IMR-90 (cell line): ENCODE measurements at regions not wholly inside any gene's neighbourhood (a gene's known extent, or its start where the extent isn't known, plus 50 kb on each side); places are given as distances from the start of the nearest gene placed in this dataset.

Experiments
- ATAC-seq: fragments of 200-7000 bp; cut with Tn5 transposase; 2 replicates; pipeline ENCODE4 v1.9.1; 2020; ENCODE audit warnings: low read depth, mild to moderate bottlenecking, moderate library complexity
- BruUV-seq: library from RNA; stranded (reverse); fragments of 400-500 nt; replicated peaks from 2 replicates; lab custom pipeline; 2021; lab: Mats Ljungman, UMichigan
- CTCF ChIA-PET: fragments of 300-600 bp; formaldehyde crosslinking; extraction: SDS; loops from one replicate; lab custom pipeline; 2021; ENCODE audit warnings: antibody characterized with exemption; lab: Yijun Ruan, JAX
- POLR2A ChIA-PET: fragments of 300-600 bp; sonication (Branson Sonifier 250); formaldehyde crosslinking; loops from one replicate; lab custom pipeline; 2022; ENCODE audit warnings: antibody characterized with exemption; ENCODE audit not compliant: unreplicated experiment; lab: Charles Lee
- DNase-seq: peaks from one replicate; pipeline ENCODE4 v3.0.0; 2013
- H2AFZ ChIP-seq: replicated peaks from 2 replicates; pipeline ENCODE3; 2013; ENCODE audit warnings: low read length, mild to moderate bottlenecking; ENCODE audit not compliant: poor library complexity
- H2AK5ac ChIP-seq: 2 replicates; pipeline ENCODE4 v1.6.1; 2013; ENCODE audit warnings: low read depth, low read length, inconsistent platforms
- H2AK9ac ChIP-seq: replicated peaks from 2 replicates; pipeline ENCODE3; 2013; ENCODE audit warnings: mild to moderate bottlenecking, low read depth, low read length, moderate library complexity; ENCODE audit not compliant: poor library complexity
- H2BK120ac ChIP-seq: 2 replicates; pipeline ENCODE4 v1.6.1; 2013; ENCODE audit warnings: low read depth, low read length, inconsistent platforms
- H2BK15ac ChIP-seq: 3 replicates; pipeline ENCODE4 v1.6.1; 2013; ENCODE audit warnings: low read depth, low read length, inconsistent platforms
- H2BK20ac ChIP-seq: 2 replicates; pipeline ENCODE4 v1.6.1; 2013; ENCODE audit warnings: low read depth, mild to moderate bottlenecking, inconsistent platforms, low read length, moderate library complexity
- H2BK5ac ChIP-seq: 2 replicates; pipeline ENCODE4 v1.6.1; 2013; ENCODE audit warnings: mild to moderate bottlenecking, low read depth, low read length, inconsistent platforms; ENCODE audit not compliant: poor library complexity, severe bottlenecking
- H3K14ac ChIP-seq: replicated peaks from 2 replicates; pipeline ENCODE4 v1.6.1; 2013; ENCODE audit warnings: low read depth, low read length, inconsistent platforms
- H3K18ac ChIP-seq: 2 replicates; pipeline ENCODE4 v1.6.1; 2013; ENCODE audit warnings: low read depth, low read length, control low read depth
- H3K23ac ChIP-seq: 2 replicates; pipeline ENCODE4 v1.6.1; 2013; ENCODE audit warnings: low read depth, low read length, inconsistent platforms
- H3K27ac ChIP-seq: 2 replicates; pipeline ENCODE4 v1.5.1; 2013; ENCODE audit warnings: mild to moderate bottlenecking, control low read depth, low read length; ENCODE audit not compliant: insufficient read depth
- H3K27me3 ChIP-seq: 2 replicates; pipeline ENCODE4 v1.6.1; 2013; ENCODE audit warnings: low read length; ENCODE audit not compliant: control insufficient read depth, insufficient read depth
- H3K36me3 ChIP-seq: 2 replicates; pipeline ENCODE4 v1.6.1; 2013; ENCODE audit warnings: low read length, mixed read lengths; ENCODE audit not compliant: control insufficient read depth, insufficient read depth
- H3K4ac ChIP-seq: 2 replicates; pipeline ENCODE4 v1.6.1; 2013; ENCODE audit warnings: low read depth, low read length, inconsistent platforms
- H3K4me1 ChIP-seq: 2 replicates; pipeline ENCODE4 v1.6.1; 2013; ENCODE audit warnings: low read length, mixed read lengths; ENCODE audit not compliant: control insufficient read depth, insufficient read depth
- H3K4me2 ChIP-seq: 2 replicates; pipeline ENCODE4 v1.6.1; 2013; ENCODE audit warnings: low read depth, mild to moderate bottlenecking, control low read depth, low read length, moderate library complexity
- H3K4me3 ChIP-seq: 2 replicates; pipeline ENCODE4 v1.5.1; 2013; ENCODE audit warnings: low read depth, mild to moderate bottlenecking, control low read depth, low read length, moderate library complexity; ENCODE audit not compliant: insufficient read depth
- H3K56ac ChIP-seq: 2 replicates; pipeline ENCODE4 v1.6.1; 2013; ENCODE audit warnings: low read length, inconsistent platforms; ENCODE audit not compliant: insufficient read depth; ENCODE audit errors: extremely low read depth
- H3K79me1 ChIP-seq, 2 experiments: 2 replicates each; pipeline ENCODE4 v1.6.1; 2013; ENCODE audit warnings: low read length in 2 of 2, inconsistent platforms in 1 of 2, low read depth in 1 of 2
- H3K9ac ChIP-seq: 2 replicates; pipeline ENCODE4 v1.6.1; 2013; ENCODE audit warnings: low read depth, low read length, control low read depth
- H3K9me1 ChIP-seq: 2 replicates; pipeline ENCODE4 v1.6.1; 2013; ENCODE audit warnings: low read length, inconsistent platforms; ENCODE audit not compliant: insufficient read depth
- H3K9me3 ChIP-seq: 2 replicates; pipeline ENCODE4 v1.6.1; 2013; ENCODE audit warnings: low read length; ENCODE audit not compliant: control insufficient read depth, insufficient read depth
- H4K20me1 ChIP-seq: 2 replicates; pipeline ENCODE4 v1.6.1; 2013; ENCODE audit warnings: low read length, inconsistent platforms; ENCODE audit not compliant: insufficient read depth
- H4K5ac ChIP-seq: 2 replicates; pipeline ENCODE4 v1.6.1; 2013; ENCODE audit warnings: mild to moderate bottlenecking, low read depth, low read length, control low read depth
- H4K8ac ChIP-seq, 2 experiments: 2 replicates each; pipeline ENCODE4 v1.6.1; 2013; ENCODE audit warnings: low read depth in 2 of 2, low read length in 2 of 2, control low read depth in 1 of 2, inconsistent platforms in 1 of 2
- H4K91ac ChIP-seq: 2 replicates; pipeline ENCODE4 v1.6.1; 2013; ENCODE audit warnings: low read depth, low read length, inconsistent platforms; ENCODE audit not compliant: insufficient read depth
- BHLHE40 ChIP-seq: fragments of 150-350 bp; IDR thresholded peaks from 2 replicates; pipeline ENCODE4 v1.6.1; 2016; ENCODE audit warnings: mild to moderate bottlenecking, low read depth, low read length
- CEBPB ChIP-seq: IDR thresholded peaks from 2 replicates; pipeline ENCODE4 v1.6.1; 2012; ENCODE audit warnings: low read depth, low read length, improper control_type of control experiment
- CHD1 ChIP-seq: IDR thresholded peaks from 2 replicates; pipeline ENCODE4 v1.6.1; 2012; ENCODE audit warnings: low read depth, low read length, improper control_type of control experiment
- CTCF ChIP-seq: conservative IDR thresholded peaks from 2 replicates; pipeline ENCODE4 v1.5.1; 2012; ENCODE audit warnings: mild to moderate bottlenecking, low read depth, low read length, improper control_type of control experiment
- ELK1 ChIP-seq: fragments of 150-350 bp; IDR thresholded peaks from 2 replicates; pipeline ENCODE4 v1.6.1; 2016; ENCODE audit warnings: low read depth, mild to moderate bottlenecking, low read length, moderate library complexity, borderline replicate concordance
- FOS ChIP-seq: fragments of 150-350 bp; IDR thresholded peaks from 2 replicates; pipeline ENCODE4 v1.6.1; 2016; ENCODE audit warnings: low read depth, low read length
- MAFK ChIP-seq: IDR thresholded peaks from 2 replicates; pipeline ENCODE4 v1.6.1; 2012; ENCODE audit warnings: low read depth, low read length, improper control_type of control experiment
- MAZ ChIP-seq: IDR thresholded peaks from 2 replicates; pipeline ENCODE4 v1.6.1; 2012; ENCODE audit warnings: low read depth, mild to moderate bottlenecking, low read length, improper control_type of control experiment, moderate library complexity, borderline replicate concordance
- MXI1 ChIP-seq: IDR thresholded peaks from 2 replicates; pipeline ENCODE4 v1.6.1; 2012; ENCODE audit warnings: low read depth, mild to moderate bottlenecking, low read length, moderate library complexity, borderline replicate concordance
- NFE2L2 ChIP-seq: fragments of 150-350 bp; IDR thresholded peaks from 2 replicates; pipeline ENCODE4 v1.6.1; 2016; ENCODE audit warnings: low read depth, mild to moderate bottlenecking, low read length
- POLR2A ChIP-seq: IDR thresholded peaks from 2 replicates; pipeline ENCODE4 v1.6.1; 2012; ENCODE audit warnings: mild to moderate bottlenecking, low read depth, low read length
- RAD21 ChIP-seq: IDR thresholded peaks from 2 replicates; pipeline ENCODE4 v1.6.1; 2012; ENCODE audit warnings: low read length, improper control_type of control experiment
- RCOR1 ChIP-seq: IDR thresholded peaks from 2 replicates; pipeline ENCODE4 v1.6.1; 2012; ENCODE audit warnings: mild to moderate bottlenecking, low read length, improper control_type of control experiment; ENCODE audit not compliant: insufficient replicate concordance
- RFX5 ChIP-seq: IDR thresholded peaks from 2 replicates; pipeline ENCODE4 v1.8.0; 2012; ENCODE audit warnings: low read depth, mild to moderate bottlenecking, low read length, moderate library complexity
- SMC3 ChIP-seq: fragments of 150-350 bp; IDR thresholded peaks from 2 replicates; pipeline ENCODE4 v1.6.1; 2016; ENCODE audit warnings: low read depth, mild to moderate bottlenecking, antibody characterized with exemption, low read length, moderate library complexity
- USF2 ChIP-seq: fragments of 150-350 bp; IDR thresholded peaks from 2 replicates; pipeline ENCODE4 v1.6.1; 2017; ENCODE audit warnings: mild to moderate bottlenecking, antibody characterized with exemption, low read length, low read depth
- WGBS, 2 experiments: methylation state at CpG; one replicate each; pipeline versions ENCODE4 v1.1.5 to v1.1.7; 2013; ENCODE audit warnings: missing lambda C conversion rate in 2 of 2; ENCODE audit not compliant: insufficient read length in 1 of 2; ENCODE audit errors: extremely low coverage in 2 of 2; 5-methylcytosine and 5-hydroxymethylcytosine counted together
- dilution Hi-C: fragments of 300-500 bp; cut with HindIII; formaldehyde crosslinking; loops from one replicate; pipeline ENCODE4 v1.14.3; 2018; ENCODE audit warnings: low sequenced_read_pairs; ENCODE audit not compliant: unreplicated experiment
- in situ Hi-C: fragments of 300-500 bp; cut with MboI; formaldehyde crosslinking; loops from 3 replicates; pipeline ENCODE4 v1.14.3; 2019; ENCODE audit warnings: low sequenced_read_pairs, inconsistent platforms, mixed read lengths
- intact Hi-C: fragments of 100-400 bp; cut with micrococcal nuclease; formaldehyde crosslinking; loops from 2 replicates; pipeline ENCODE4 v1.10.0; 2022

- BruUV-seq: no TSS peak
- ChIA-PET POLR2A (no interaction called here), CTCF (no interaction called here)
- no peak overlapping the region for H3K4ac ChIP-seq
- 66% methylated on average over 5 of the region's 8 CpGs; no CpG with 5 or more reads in 1 of the 2 experiments for WGBS, 2 experiments
- H3K4me1 ChIP-seq: no peaks in the 10 kb centered on the region
- H3K4me3 ChIP-seq: no peak overlapping the region
- H2AK5ac ChIP-seq: no peak overlapping the region
- H4K5ac ChIP-seq: no peak overlapping the region
- H4K91ac ChIP-seq: no peak overlapping the region
- H2BK5ac ChIP-seq: no peak overlapping the region
- no peak overlapping the region for H2BK15ac ChIP-seq
- 0 out of 2 replicates have a peak overlapping the region, but pooled peaks have one; percentile 14 for H2BK20ac ChIP-seq
- H3K27ac ChIP-seq: no peak overlapping the region
- no peaks in the 10 kb centered on the region for H4K20me1 ChIP-seq
- no peak overlapping the region for H3K56ac ChIP-seq
- intact Hi-C loops: no loop called here
- in situ Hi-C loops: no loop called here
- H4K8ac ChIP-seq: no peak overlapping the region
- no peak for TF ChIP-seq USF2
- no peak for TF ChIP-seq MXI1
- TF ChIP-seq CHD1: no peak
- TF ChIP-seq ELK1: no peak
- no peak for TF ChIP-seq CTCF
- no peak for TF ChIP-seq NFE2L2
- no peak for TF ChIP-seq BHLHE40
- no peak for TF ChIP-seq RAD21
- TF ChIP-seq RCOR1: no peak
- TF ChIP-seq POLR2A: no peak
- TF ChIP-seq SMC3: no peak
- no peak for TF ChIP-seq MAZ
- no peak for TF ChIP-seq RFX5
- TF ChIP-seq FOS: no peak
- TF ChIP-seq CEBPB: no peak
- TF ChIP-seq MAFK: no peak
- H3K9me3 ChIP-seq: no peaks in the 10 kb centered on the region
- H2AK9ac ChIP-seq: no peak overlapping the region
- ATAC-seq (no peak), DNase-seq (peak; percentile 9)
- no peaks in the 10 kb centered on the region for H3K36me3 ChIP-seq
- no peak overlapping the region for H3K14ac ChIP-seq
- no peaks in the 10 kb centered on the region for H3K79me1 ChIP-seq
- H2AFZ ChIP-seq: peak overlapping the region; percentile 60
- H3K18ac ChIP-seq: no peak overlapping the region
- H3K9me1 ChIP-seq: no peaks in the 10 kb centered on the region
- no peak overlapping the region for H3K9ac ChIP-seq
- dilution Hi-C loops: no loop called here
- no peak overlapping the region for H3K23ac ChIP-seq
- no peak overlapping the region for H3K4me2 ChIP-seq
- no peaks in the 10 kb centered on the region for H3K27me3 ChIP-seq
- no peak overlapping the region for H2BK120ac ChIP-seq
Observed at GRCh38 chr2:8018956-8019355, 662.9 kb upstream of the ID2 start.
